BLaER1 treated with 17β-estradiol and CSF1 and Interleukin-3, amounts not matched to agents 10 nM and 100 nM (cell line): ENCODE measurements at regions not wholly inside any gene's neighbourhood (a gene's known extent, or its start where the extent isn't known, plus 50 kb on each side); places are given as distances from the start of the nearest gene placed in this dataset.
A peak's percentile ranks its signal among the peaks of the same experiment; 100 is the strongest.
"Not testable (repeated sequence)": the region's sequence is repeated elsewhere in the genome, so short reads cannot be mapped to it uniquely, and the experiment has no call there.

Source experiments
- H3K27ac ChIP-seq, 11 experiments: shearing (Covaris generic); formaldehyde crosslinking; 2 replicates each; pipeline ENCODE4 v1.8.1; 2022
- H3K27me3 ChIP-seq, 11 experiments: shearing (Covaris generic); formaldehyde crosslinking; 2 replicates each; pipeline ENCODE4 v1.8.1; 2022
- H3K36me3 ChIP-seq, 11 experiments: shearing (Covaris generic); formaldehyde crosslinking; 2 replicates each; pipeline ENCODE4 v1.8.1; 2022
- H3K4me1 ChIP-seq, 10 experiments: shearing (Covaris generic); formaldehyde crosslinking; 2 replicates each; pipeline ENCODE4 v1.8.1; 2022
- H3K4me2 ChIP-seq, 11 experiments: shearing (Covaris generic); formaldehyde crosslinking; 2 replicates each; pipeline ENCODE4 v1.8.1; 2022
- H3K4me3 ChIP-seq, 10 experiments: shearing (Covaris generic); formaldehyde crosslinking; 2 replicates each; pipeline ENCODE4 v1.8.1; 2022
- H3K9ac ChIP-seq, 11 experiments: shearing (Covaris generic); formaldehyde crosslinking; 2 replicates each; pipeline ENCODE4 v1.8.1; 2022
- H3K9me3 ChIP-seq, 11 experiments: shearing (Covaris generic); formaldehyde crosslinking; replicated peaks in 1 of 11; 2 replicates each; pipeline ENCODE4 v1.8.1; 2022
- H4K20me1 ChIP-seq, 11 experiments: shearing (Covaris generic); formaldehyde crosslinking; 2 replicates each; pipeline ENCODE4 v1.8.1; 2022
- Cebpa-rat ChIP-seq, 11 experiments: shearing (Covaris generic); IDR thresholded peaks; 2 replicates each; pipeline ENCODE4 v1.8.1; 2022

GRCh38 chr13:95403349-95404140 lies 102.3 kb upstream of the ABCC4 start:
- no peaks in the 10 kb centered on the region for H3K9me3 ChIP-seq
- H4K20me1 ChIP-seq, result no peaks in the 10 kb centered on the region
- H3K9ac ChIP-seq, result peak overlapping the region; percentile 39 to 69 (median 62); a peak in 20 of 22 replicates
- H3K4me2 ChIP-seq, result peak overlapping the region; percentile 93 to 99 (median 97)
- H3K4me1 ChIP-seq, result peaks cover 3 to 11% (median 9%) of the 10 kb centered on the region in 10 experiments; a peak in 15 of 20 replicates
- H3K27ac ChIP-seq, result peak overlapping the region in 4 of 11 experiments; percentile 6 to 40 (median 19); a peak in 4 of 22 replicates
- H3K4me3 ChIP-seq, result peak overlapping the region; percentile 52 to 75 (median 62)
- H3K27me3 ChIP-seq, result no peaks in the 10 kb centered on the region
- TF ChIP-seq Cebpa-rat (IDR thresholded peaks at IDR 0.05), result no peak
- no peaks in the 10 kb centered on the region for H3K36me3 ChIP-seq

- Histone ChIP-seq H3K9ac (peak overlapping the region; percentile 39 to 69 (median 62); a peak in 20 of 22 replicates), H4K20me1 (no peaks in the 10 kb centered on the region), H3K27me3 (no peaks in the 10 kb centered on the region), H3K4me3 (peak overlapping the region; percentile 52 to 75 (median 62)), H3K4me1 (peaks cover 3 to 11% (median 9%) of the 10 kb centered on the region in 10 experiments; a peak in 15 of 20 replicates), H3K36me3 (no peaks in the 10 kb centered on the region), H3K27ac (peak overlapping the region in 4 of 11 experiments; percentile 6 to 40 (median 19); a peak in 4 of 22 replicates), H3K9me3 (no peaks in the 10 kb centered on the region), H3K4me2 (peak overlapping the region; percentile 93 to 99 (median 97))
- TF ChIP-seq Cebpa-rat (IDR thresholded peaks at IDR 0.05), result no peak
Observed at GRCh38 chr13:95404141-95404882, 103.1 kb upstream of the ABCC4 start.

- Histone ChIP-seq H3K36me3 (no peaks in the 10 kb centered on the region), H3K9me3 (no peaks in the 10 kb centered on the region), H3K4me3 (no peak overlapping the region), H3K27me3 (no peaks in the 10 kb centered on the region), H3K4me2 (no peak overlapping the region), H4K20me1 (no peaks in the 10 kb centered on the region), H3K27ac (no peak overlapping the region), H3K4me1 (peaks cover 3 to 11% (median 9%) of the 10 kb centered on the region in 10 experiments; a peak in 15 of 20 replicates), H3K9ac (no peak overlapping the region)
- TF ChIP-seq Cebpa-rat (IDR thresholded peaks at IDR 0.05), result no peak
Observed at GRCh38 chr13:95406176-95406575, 104.9 kb upstream of the ABCC4 start.

GRCh38 chr13:95411428-95412040 lies 110.3 kb upstream of the ABCC4 start:
- Histone ChIP-seq H3K27ac (no peak overlapping the region), H3K4me2 (no peak overlapping the region), H3K4me1 (no peaks in the 10 kb centered on the region), H3K36me3 (no peaks in the 10 kb centered on the region), H3K9me3 (peaks cover 0 to 10% (median 0%) of the 10 kb centered on the region in 11 experiments; a peak in 7 of 22 replicates), H3K9ac (no peak overlapping the region), H3K4me3 (no peak overlapping the region), H3K27me3 (no peaks in the 10 kb centered on the region), H4K20me1 (no peaks in the 10 kb centered on the region)
- no peak for TF ChIP-seq Cebpa-rat (IDR thresholded peaks at IDR 0.05)

- H3K9me3 ChIP-seq, result peaks cover 0 to 16% (median 5%) of the 10 kb centered on the region in 11 experiments; a peak in 10 of 22 replicates
- no peak overlapping the region for H3K27ac ChIP-seq
- no peak overlapping the region for H3K4me3 ChIP-seq
- H3K9ac ChIP-seq, result no peak overlapping the region
- TF ChIP-seq Cebpa-rat (IDR thresholded peaks at IDR 0.05), result no peak
- H4K20me1 ChIP-seq, result no peaks in the 10 kb centered on the region
- peaks cover 0 to 10% (median 6%) of the 10 kb centered on the region in 10 experiments; a peak in 11 of 20 replicates for H3K4me1 ChIP-seq
- H3K36me3 ChIP-seq, result no peaks in the 10 kb centered on the region
- H3K27me3 ChIP-seq, result no peaks in the 10 kb centered on the region
- H3K4me2 ChIP-seq, result no peak overlapping the region
Observed at GRCh38 chr13:95418946-95419345, 117.7 kb upstream of the ABCC4 start.

- Histone ChIP-seq H3K27me3 (no peaks in the 10 kb centered on the region), H3K27ac (no peak overlapping the region), H4K20me1 (no peaks in the 10 kb centered on the region), H3K9ac (no peak overlapping the region), H3K4me2 (peak overlapping the region in 8 of 11 experiments; percentile 8 to 44 (median 38); a peak in 13 of 22 replicates), H3K36me3 (no peaks in the 10 kb centered on the region), H3K4me3 (no peak overlapping the region), H3K4me1 (peaks cover 0 to 10% (median 6%) of the 10 kb centered on the region in 10 experiments; a peak in 11 of 20 replicates), H3K9me3 (peaks cover 0 to 9% (median 3%) of the 10 kb centered on the region in 11 experiments; a peak in 10 of 22 replicates)
- 0 out of 22 replicates have a peak, but pooled peaks of 1 of the 11 experiments have one; percentile 25 for TF ChIP-seq Cebpa-rat (IDR thresholded peaks at IDR 0.05)
Observed at GRCh38 chr13:95420501-95420900, 119.2 kb upstream of the ABCC4 start.

- Histone ChIP-seq H3K4me3 (no peak overlapping the region), H3K9me3 (peaks cover 0 to 5% (median 3%) of the 10 kb centered on the region in 11 experiments; a peak in 5 of 22 replicates), H3K4me1 (no peaks in the 10 kb centered on the region), H3K27ac (no peak overlapping the region), H3K4me2 (no peak overlapping the region), H3K9ac (no peak overlapping the region), H3K36me3 (no peaks in the 10 kb centered on the region), H4K20me1 (no peaks in the 10 kb centered on the region), H3K27me3 (no peaks in the 10 kb centered on the region)
- no peak for TF ChIP-seq Cebpa-rat (IDR thresholded peaks at IDR 0.05)
Observed at GRCh38 chr13:95426631-95427030, 125.4 kb upstream of the ABCC4 start.

GRCh38 chr13:95430525-95430924 lies 122.0 kb upstream of the CLDN10 start:
- not testable (repeated sequence) for H3K9ac ChIP-seq, H3K27me3 ChIP-seq, H3K36me3 ChIP-seq, H3K4me3 ChIP-seq, H4K20me1 ChIP-seq, H3K27ac ChIP-seq, H3K9me3 ChIP-seq, H3K4me2 ChIP-seq, H3K4me1 ChIP-seq

- 0 out of 22 replicates have a peak, but pooled peaks of 1 of the 11 experiments have one; percentile 12 for TF ChIP-seq Cebpa-rat (IDR thresholded peaks at IDR 0.05)
- Histone ChIP-seq H3K36me3 (no peaks in the 10 kb centered on the region), H4K20me1 (no peaks in the 10 kb centered on the region), H3K9ac (no peak overlapping the region), H3K4me1 (no peaks in the 10 kb centered on the region; a peak in 1 of 20 replicates), H3K27ac (no peak overlapping the region), H3K9me3 (no peaks in the 10 kb centered on the region), H3K27me3 (no peaks in the 10 kb centered on the region), H3K4me2 (no peak overlapping the region), H3K4me3 (no peak overlapping the region)
Observed at GRCh38 chr13:95432141-95432540, 120.4 kb upstream of the CLDN10 start.
